OCI-LY7 (cell line): ENCODE measurements at regions not wholly inside any gene's neighbourhood (a gene's known extent, or its start where the extent isn't known, plus 50 kb on each side); places are given as distances from the start of the nearest gene placed in this dataset.

Source experiments
- BruUV-seq: library from RNA; stranded (reverse); fragments of 400-500 nt; replicated peaks from 2 replicates; lab custom pipeline; 2021; lab: Mats Ljungman, UMichigan
- CTCF ChIA-PET: fragments of 300-600 bp; sonication (Branson Sonifier 250); formaldehyde crosslinking; loops from one replicate; lab custom pipeline; 2022; ENCODE audit warnings: antibody characterized with exemption; ENCODE audit not compliant: unreplicated experiment; lab: Charles Lee
- POLR2A ChIA-PET: fragments of 300-600 bp; sonication (Branson Sonifier 250); formaldehyde crosslinking; loops from one replicate; lab custom pipeline; 2022; ENCODE audit warnings: antibody characterized with exemption; lab: Charles Lee
- DNase-seq: peaks from one replicate; pipeline ENCODE4 v3.0.0-alpha.2; 2015; ENCODE audit warnings: low spot score
- H2AFZ ChIP-seq: fragments of 200-600 bp; sonication (generic), shearing (Covaris generic); 2 replicates; pipeline ENCODE4 v1.6.1; 2014; ENCODE audit warnings: mild to moderate bottlenecking, antibody characterized with exemption, low read length, moderate library complexity
- H3K27ac ChIP-seq: fragments of 200-600 bp; sonication (generic); 2 replicates; pipeline ENCODE4 v1.5.1; 2014; ENCODE audit warnings: mixed run types, low read depth, mild to moderate bottlenecking, moderate library complexity, low read length, inconsistent platforms; ENCODE audit not compliant: poor library complexity, severe bottlenecking
- H3K36me3 ChIP-seq: fragments of 200-600 bp; sonication (generic); 2 replicates; pipeline ENCODE4 v1.6.1; 2014; ENCODE audit warnings: mild to moderate bottlenecking, antibody characterized with exemption, low read length, moderate library complexity, mixed read lengths; ENCODE audit not compliant: insufficient read depth
- H3K4me1 ChIP-seq: fragments of 200-600 bp; sonication (generic); 2 replicates; pipeline ENCODE4 v1.5.1; 2014; ENCODE audit warnings: mild to moderate bottlenecking, low read length; ENCODE audit not compliant: insufficient read depth, poor library complexity, severe bottlenecking
- H3K4me2 ChIP-seq: fragments of 200-600 bp; sonication (generic); 2 replicates; pipeline ENCODE4 v1.6.1; 2014; ENCODE audit warnings: mild to moderate bottlenecking, low read length
- H3K4me3 ChIP-seq: fragments of 200-600 bp; sonication (generic); 2 replicates; pipeline ENCODE4 v1.5.1; 2014; ENCODE audit warnings: mild to moderate bottlenecking, low read depth, low read length; ENCODE audit not compliant: poor library complexity, severe bottlenecking
- H3K79me2 ChIP-seq: fragments of 200-600 bp; sonication (generic); 2 replicates; pipeline ENCODE4 v1.6.1; 2016; ENCODE audit warnings: low read depth, mild to moderate bottlenecking, low read length, moderate library complexity, mixed read lengths; ENCODE audit not compliant: insufficient read depth
- H3K9me2 ChIP-seq: fragments of 200-600 bp; sonication (generic); 2 replicates; pipeline ENCODE4 v1.6.1; 2016; ENCODE audit warnings: mild to moderate bottlenecking, low read length, mixed read lengths; ENCODE audit not compliant: insufficient read depth
- H3K9me3 ChIP-seq: fragments of 200-600 bp; sonication (generic); 2 replicates; pipeline ENCODE4 v1.6.1; 2014; ENCODE audit warnings: mild to moderate bottlenecking, mixed run types, low read length, mixed read lengths
- H4K20me1 ChIP-seq: fragments of 200-600 bp; sonication (generic); 2 replicates; pipeline ENCODE4 v1.6.1; 2014; ENCODE audit warnings: mild to moderate bottlenecking, antibody characterized with exemption, low read length, moderate library complexity, mixed read lengths; ENCODE audit not compliant: insufficient read depth
- CTCF ChIP-seq: fragments of 200-600 bp; sonication (generic); conservative IDR thresholded peaks from 2 replicates; pipeline ENCODE4 v1.5.1; 2014; ENCODE audit warnings: mild to moderate bottlenecking, antibody characterized with exemption, low read length, moderate library complexity, mixed read lengths
- EZH2phosphoT487 ChIP-seq: fragments of 200-600 bp; sonication (generic); IDR thresholded peaks from 2 replicates; pipeline ENCODE4 v1.6.1; 2018; ENCODE audit warnings: low read depth, borderline replicate concordance, mild to moderate bottlenecking, mixed run types, antibody characterized with exemption, low read length, moderate library complexity, mixed read lengths
- intact Hi-C: fragments of 100-400 bp; cut with micrococcal nuclease; formaldehyde crosslinking; loops from one replicate; pipeline ENCODE4 v1.10.0; 2022; ENCODE audit not compliant: unreplicated experiment

GRCh38 chr13:91146601-91147000, 200.9 kb upstream of the MIR17HG start:
- ChIA-PET POLR2A (interaction anchor here (0.6 to 3.0 kb wide), 18 partner anchors 8 to 1420 kb away, joined by 3 to 20 read pairs (median 4); no protein-coding TSS in a partner anchor), CTCF (no interaction called here)
- intact Hi-C loops: no loop called here
- no peak for DNase-seq
- Histone ChIP-seq H3K27ac (no peak overlapping the region), H3K9me3 (no peaks in the 10 kb centered on the region), H3K4me1 (no peaks in the 10 kb centered on the region), H3K9me2 (0 out of 2 replicates have a peak, but pooled peaks cover 2% of the 10 kb centered on the region), H3K36me3 (no peaks in the 10 kb centered on the region), H3K4me3 (no peak overlapping the region), H4K20me1 (no peaks in the 10 kb centered on the region), H3K4me2 (no peak overlapping the region), H3K79me2 (no peaks in the 10 kb centered on the region), H2AFZ (no peak overlapping the region)
- no peak for TF ChIP-seq EZH2phosphoT487
- TF ChIP-seq CTCF: no peak
- no TSS peak for BruUV-seq

DNA sequence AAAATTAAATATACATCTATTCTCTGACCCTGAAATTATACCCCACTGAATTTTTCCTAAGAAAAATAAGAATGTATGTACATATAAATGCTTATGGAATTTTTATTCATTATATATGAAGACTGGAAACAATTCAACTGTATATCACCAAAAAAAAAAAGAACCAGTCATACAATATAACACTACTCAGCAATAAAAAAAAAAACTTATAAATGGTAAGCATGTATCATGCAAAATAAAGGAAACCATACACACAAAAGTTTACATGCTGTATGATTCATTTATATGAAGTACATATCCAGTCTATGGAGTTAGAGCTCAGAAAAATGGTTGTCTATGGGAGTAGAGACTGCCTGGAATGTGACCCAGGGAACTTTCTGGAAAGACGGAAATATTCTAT, 199.4 kb upstream of the MIR17HG start:
- Histone ChIP-seq H4K20me1 (no peaks in the 10 kb centered on the region), H3K4me1 (no peaks in the 10 kb centered on the region), H2AFZ (no peak overlapping the region), H3K27ac (no peak overlapping the region), H3K79me2 (no peaks in the 10 kb centered on the region), H3K4me2 (no peak overlapping the region), H3K9me2 (0 out of 2 replicates have a peak, but pooled peaks cover 2% of the 10 kb centered on the region), H3K9me3 (no peaks in the 10 kb centered on the region), H3K36me3 (no peaks in the 10 kb centered on the region), H3K4me3 (no peak overlapping the region)
- DNase-seq: no peak
- POLR2A ChIA-PET: interaction anchor here (0.5 to 1.4 kb wide), 5 partner anchors 10 to 590 kb away, joined by 3 to 7 read pairs (median 4); no protein-coding TSS in a partner anchor
- CTCF ChIA-PET: no interaction called here
- intact Hi-C loops: no loop called here
- BruUV-seq: no TSS peak
- TF ChIP-seq CTCF (no peak), EZH2phosphoT487 (no peak)

DNA sequence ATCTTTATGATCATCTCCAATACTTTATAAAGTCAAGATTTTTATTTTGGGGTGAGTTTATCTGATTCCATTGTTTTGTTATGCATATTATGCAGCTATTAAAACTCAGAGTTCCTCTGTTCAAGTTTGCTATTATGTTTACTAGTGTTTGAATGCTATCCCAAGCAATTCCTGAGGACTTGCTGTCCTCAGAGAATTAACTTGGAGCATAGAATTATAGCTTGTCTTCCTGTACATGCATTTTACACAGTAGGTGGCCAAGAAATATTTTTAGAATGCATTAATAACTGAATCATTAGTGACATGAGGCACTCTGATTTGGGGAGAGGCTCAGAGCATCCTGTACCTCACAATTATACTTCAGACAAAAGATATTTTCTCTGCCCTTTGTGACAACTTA, 195.6 kb upstream of the MIR17HG start:
- intact Hi-C loops: no loop called here
- no peak for DNase-seq
- Histone ChIP-seq H3K4me1 (no peaks in the 10 kb centered on the region), H3K9me3 (no peaks in the 10 kb centered on the region), H3K79me2 (no peaks in the 10 kb centered on the region), H4K20me1 (no peaks in the 10 kb centered on the region), H2AFZ (no peak overlapping the region), H3K9me2 (0 out of 2 replicates have a peak, but pooled peaks cover 2% of the 10 kb centered on the region), H3K4me3 (no peak overlapping the region), H3K4me2 (no peak overlapping the region), H3K27ac (no peak overlapping the region), H3K36me3 (no peaks in the 10 kb centered on the region)
- no peak for TF ChIP-seq CTCF
- no peak for TF ChIP-seq EZH2phosphoT487
- POLR2A ChIA-PET: interaction anchor here (0.6 to 3.2 kb wide), 13 partner anchors 10 to 1021 kb away, joined by 3 to 25 read pairs (median 4); no protein-coding TSS in a partner anchor
- CTCF ChIA-PET: no interaction called here
- BruUV-seq: no TSS peak
